ENCODE measurements at regions not wholly inside any gene's neighbourhood (a gene's known extent, or its start where the extent isn't known, plus 50 kb on each side); places are given as distances from the start of the nearest gene placed in this dataset.

DNA sequence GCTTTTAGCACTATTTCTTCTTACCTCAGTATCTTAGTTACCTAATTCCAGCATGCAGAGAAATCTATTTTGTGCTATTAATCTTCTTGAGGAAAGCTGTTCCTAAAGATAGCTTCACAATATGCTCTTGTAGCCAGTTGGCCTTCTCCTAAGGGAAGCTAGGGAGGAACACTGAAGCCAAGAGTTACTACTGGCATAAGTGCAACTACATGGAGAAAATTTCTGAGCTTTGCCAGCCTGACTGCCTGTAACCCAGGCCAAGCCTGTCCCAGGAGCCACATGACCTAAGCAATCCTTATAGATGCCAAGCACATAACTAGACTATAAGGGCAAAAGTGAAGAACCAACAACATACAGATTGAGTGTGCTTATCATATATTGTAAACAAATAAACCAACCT is 890.2 kb downstream of the FLRT2 start:
- no peak for ATAC-seq (ENCODE audit: low read depth)
- Mint-ChIP-seq H3K9me3 (peaks cover 4% of the 10 kb centered on the region), H3K4me3 (no peak overlapping the region), H3K27me3 (no peaks in the 10 kb centered on the region), H3K36me3 (ENCODE audit: low read depth) (no peaks in the 10 kb centered on the region), H3K27ac (no peak overlapping the region), H3K4me1 (no peaks in the 10 kb centered on the region)
- intact Hi-C loops (cut with micrococcal nuclease), result no loop called here
- TF ChIP-seq, protein P1, sequence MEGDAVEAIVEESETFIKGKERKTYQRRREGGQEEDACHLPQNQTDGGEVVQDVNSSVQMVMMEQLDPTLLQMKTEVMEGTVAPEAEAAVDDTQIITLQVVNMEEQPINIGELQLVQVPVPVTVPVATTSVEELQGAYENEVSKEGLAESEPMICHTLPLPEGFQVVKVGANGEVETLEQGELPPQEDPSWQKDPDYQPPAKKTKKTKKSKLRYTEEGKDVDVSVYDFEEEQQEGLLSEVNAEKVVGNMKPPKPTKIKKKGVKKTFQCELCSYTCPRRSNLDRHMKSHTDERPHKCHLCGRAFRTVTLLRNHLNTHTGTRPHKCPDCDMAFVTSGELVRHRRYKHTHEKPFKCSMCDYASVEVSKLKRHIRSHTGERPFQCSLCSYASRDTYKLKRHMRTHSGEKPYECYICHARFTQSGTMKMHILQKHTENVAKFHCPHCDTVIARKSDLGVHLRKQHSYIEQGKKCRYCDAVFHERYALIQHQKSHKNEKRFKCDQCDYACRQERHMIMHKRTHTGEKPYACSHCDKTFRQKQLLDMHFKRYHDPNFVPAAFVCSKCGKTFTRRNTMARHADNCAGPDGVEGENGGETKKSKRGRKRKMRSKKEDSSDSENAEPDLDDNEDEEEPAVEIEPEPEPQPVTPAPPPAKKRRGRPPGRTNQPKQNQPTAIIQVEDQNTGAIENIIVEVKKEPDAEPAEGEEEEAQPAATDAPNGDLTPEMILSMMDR (IDR thresholded peaks at IDR 0.05), result no peak
- ChIA-PET CTCF (no interaction called here), POLR2A (no interaction called here)
- no peak for DNase-seq

DNA sequence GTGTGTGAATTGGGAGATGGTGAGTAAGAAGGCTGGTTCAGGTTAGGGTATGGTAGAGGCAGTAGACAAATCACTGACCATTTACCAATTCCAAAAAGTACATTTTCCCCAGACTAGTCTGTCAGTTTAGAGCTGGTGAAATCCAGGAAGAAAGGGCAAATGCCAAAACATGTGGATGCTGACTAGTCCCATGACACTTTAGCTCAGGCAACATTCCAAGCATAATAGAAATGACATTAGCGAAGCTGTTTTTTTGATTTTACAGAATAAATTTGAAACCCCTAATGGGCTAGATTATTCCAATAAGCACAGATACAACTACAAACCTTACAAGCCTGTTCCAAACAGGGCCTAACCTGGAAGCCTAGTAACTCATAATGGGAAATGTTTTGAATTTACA is 884.2 kb downstream of the FLRT2 start:
- Mint-ChIP-seq H3K36me3 (ENCODE audit: low read depth) (no peaks in the 10 kb centered on the region), H3K27ac (no peak overlapping the region), H3K9me3 (peaks cover 3% of the 10 kb centered on the region), H3K4me1 (no peaks in the 10 kb centered on the region), H3K4me3 (no peak overlapping the region), H3K27me3 (no peaks in the 10 kb centered on the region)
- ChIA-PET POLR2A (no interaction called here), CTCF (no interaction called here)
- ATAC-seq (ENCODE audit: low read depth), result no peak
- no peak for DNase-seq
- intact Hi-C loops (cut with micrococcal nuclease), result no loop called here
- TF ChIP-seq, protein P1 (IDR thresholded peaks at IDR 0.05), result no peak

DNA sequence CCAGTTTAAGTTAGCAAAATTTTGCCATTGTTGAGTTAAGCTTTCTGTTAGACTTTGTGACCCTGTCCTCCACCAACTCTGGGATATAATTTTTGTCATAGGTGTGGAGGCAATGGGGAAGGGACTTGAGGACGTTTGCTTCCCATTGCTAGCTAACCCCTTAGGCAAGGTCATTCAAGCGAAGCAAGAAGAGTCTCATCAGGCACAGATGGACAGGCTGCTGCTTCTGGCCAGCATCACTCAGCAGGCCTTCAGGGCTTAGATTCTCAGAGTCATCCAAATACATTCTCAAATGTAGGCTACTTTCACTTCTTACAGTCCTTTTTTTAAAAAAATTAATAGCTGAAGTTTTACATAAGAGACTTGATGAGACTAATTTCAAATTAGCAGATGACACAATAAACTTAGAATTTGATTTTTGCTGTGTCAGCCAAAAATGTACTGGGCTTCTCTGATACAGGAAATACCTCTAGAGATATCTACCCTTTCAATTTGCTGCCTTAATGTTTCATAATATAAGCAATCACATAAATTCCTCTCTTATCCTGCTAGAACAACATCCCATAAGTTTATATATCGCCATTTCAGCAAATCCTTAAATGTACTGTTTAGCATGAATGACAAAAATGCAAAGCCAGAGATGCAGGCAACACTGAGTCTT is 875.2 kb downstream of the FLRT2 start:
- Mint-ChIP-seq H3K36me3 (ENCODE audit: low read depth) (no peaks in the 10 kb centered on the region), H3K27me3 (no peaks in the 10 kb centered on the region), H3K4me3 (no peak overlapping the region), H3K9me3 (peaks cover 2% of the 10 kb centered on the region), H3K4me1 (no peaks in the 10 kb centered on the region), H3K27ac (no peak overlapping the region)
- intact Hi-C loops (cut with micrococcal nuclease), result no loop called here
- ATAC-seq (ENCODE audit: low read depth) (no peak), DNase-seq (no peak)
- TF ChIP-seq, protein P1 (IDR thresholded peaks at IDR 0.05), result no peak
- CTCF ChIA-PET, result no interaction called here
- POLR2A ChIA-PET, result no interaction called here

DNA sequence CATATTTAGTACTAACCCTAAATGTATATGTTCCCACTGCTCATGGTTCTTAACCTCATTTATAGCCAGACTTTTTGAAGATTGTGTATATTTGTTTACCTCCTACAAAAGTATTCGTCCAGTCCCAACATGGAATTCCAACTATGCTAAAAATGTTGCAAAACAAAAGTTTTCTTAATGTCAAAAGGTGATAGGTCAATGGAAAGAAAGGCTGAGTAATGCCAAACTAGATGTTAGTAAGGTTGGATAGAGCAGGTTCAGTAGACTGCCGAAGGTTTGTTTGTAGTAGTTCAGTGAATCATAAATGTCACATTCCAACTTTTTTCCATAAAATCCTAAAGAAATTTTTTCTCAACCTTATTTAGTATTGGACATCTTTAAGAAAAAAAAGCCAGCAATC is 874.5 kb downstream of the FLRT2 start:
- Mint-ChIP-seq H3K4me3 (no peak overlapping the region), H3K9me3 (peaks cover 4% of the 10 kb centered on the region), H3K27ac (no peak overlapping the region), H3K27me3 (no peaks in the 10 kb centered on the region), H3K4me1 (no peaks in the 10 kb centered on the region), H3K36me3 (ENCODE audit: low read depth) (no peaks in the 10 kb centered on the region)
- no peak for ATAC-seq (ENCODE audit: low read depth)
- DNase-seq, result no peak
- intact Hi-C loops (cut with micrococcal nuclease), result no loop called here
- TF ChIP-seq, protein P1 (IDR thresholded peaks at IDR 0.05), result no peak
- ChIA-PET POLR2A (no interaction called here), CTCF (no interaction called here)

DNA sequence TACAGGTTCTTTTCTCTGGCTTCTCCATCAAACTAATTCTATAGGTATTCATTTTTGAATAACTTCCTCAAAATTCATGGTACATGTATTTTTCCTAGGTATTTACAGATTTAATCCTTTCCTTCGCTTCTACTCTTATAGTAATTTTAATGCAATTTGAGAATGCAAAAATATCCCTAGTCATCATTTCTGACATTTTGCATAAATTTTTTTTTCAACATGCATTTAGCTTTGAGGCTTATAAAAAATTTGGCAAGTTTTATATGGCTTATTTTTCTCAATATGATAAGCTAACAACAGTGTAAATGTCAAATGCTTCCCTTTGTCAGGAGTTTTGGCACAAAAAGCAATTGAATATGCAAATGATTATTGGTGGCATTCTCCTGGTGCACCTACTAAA is 872.6 kb downstream of the FLRT2 start:
- Mint-ChIP-seq H3K4me1 (no peaks in the 10 kb centered on the region), H3K27ac (no peak overlapping the region), H3K36me3 (ENCODE audit: low read depth) (no peaks in the 10 kb centered on the region), H3K27me3 (no peaks in the 10 kb centered on the region), H3K4me3 (no peak overlapping the region), H3K9me3 (peaks cover 4% of the 10 kb centered on the region)
- intact Hi-C loops (cut with micrococcal nuclease), result no loop called here
- ATAC-seq (ENCODE audit: low read depth), result no peak
- CTCF ChIA-PET, result no interaction called here
- DNase-seq, result no peak
- TF ChIP-seq, protein P1 (IDR thresholded peaks at IDR 0.05), result no peak
- POLR2A ChIA-PET, result no interaction called here
